ENCODE measurements at regions not wholly inside any gene's neighbourhood (a gene's known extent, or its start where the extent isn't known, plus 50 kb on each side); places are given as distances from the start of the nearest gene placed in this dataset.

DNA sequence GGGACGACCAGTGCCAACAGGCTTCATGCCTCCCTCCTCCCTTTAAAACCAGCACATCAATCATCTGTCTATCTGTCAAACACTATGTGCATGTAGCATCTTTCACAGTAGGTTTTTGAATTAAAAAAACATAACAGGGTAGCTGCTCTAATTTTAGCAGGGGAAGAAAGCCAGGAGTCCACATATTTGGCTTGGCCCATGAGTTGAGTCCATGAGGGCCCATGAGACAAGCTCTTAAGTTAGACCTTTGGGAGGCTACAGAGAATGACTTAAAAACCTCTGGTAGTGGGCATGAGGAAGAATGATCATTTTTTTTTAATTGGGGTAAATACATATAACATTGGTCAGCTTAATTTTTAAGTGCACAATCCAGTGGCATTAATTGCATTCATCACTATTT lies 194.9 kb downstream of the UTRN start:
- TF ChIP-seq CTCF (IDR thresholded peaks at IDR 0.05) (no peak), ZFX (IDR thresholded peaks at IDR 0.05; ENCODE audit: borderline replicate concordance) (no peak)

Data from 22Rv1 (cell line).